Upper lobe of left lung (tissue), 4 donors: ENCODE measurements at regions not wholly inside any gene's neighbourhood (a gene's known extent, or its start where the extent isn't known, plus 50 kb on each side); places are given as distances from the start of the nearest gene placed in this dataset.

Experiments used
- CTCF ChIP-seq, 6 experiments: fragments of 450-650 bp in 4 of 6; fragments of 200-600 bp in 2 of 6; sonication (generic) in 2 of 6; IDR thresholded peaks; one replicate each; pipeline ENCODE4 v1.5.1; 2016 to 2019; ENCODE audit warnings: antibody characterized with exemption in 6 of 6
- EP300 ChIP-seq, 4 donors: sonication (generic); formaldehyde crosslinking; IDR thresholded peaks; one replicate each; pipeline ENCODE4 v1.5.1; 2017; ENCODE audit warnings: antibody characterized with exemption in 4 of 4, control low read depth in 2 of 4
- POLR2A ChIP-seq, 4 donors: fragments of 450-650 bp; IDR thresholded peaks; one replicate each; pipeline ENCODE4 v1.5.1; 2016 to 2017; ENCODE audit warnings: antibody characterized with exemption in 4 of 4, mild to moderate bottlenecking in 2 of 4
- POLR2AphosphoS5 ChIP-seq, 2 donors: sonication (generic); formaldehyde crosslinking; IDR thresholded peaks; one replicate each; pipeline ENCODE4 v1.5.1; 2017; ENCODE audit warnings: antibody characterized with exemption in 2 of 2

DNA sequence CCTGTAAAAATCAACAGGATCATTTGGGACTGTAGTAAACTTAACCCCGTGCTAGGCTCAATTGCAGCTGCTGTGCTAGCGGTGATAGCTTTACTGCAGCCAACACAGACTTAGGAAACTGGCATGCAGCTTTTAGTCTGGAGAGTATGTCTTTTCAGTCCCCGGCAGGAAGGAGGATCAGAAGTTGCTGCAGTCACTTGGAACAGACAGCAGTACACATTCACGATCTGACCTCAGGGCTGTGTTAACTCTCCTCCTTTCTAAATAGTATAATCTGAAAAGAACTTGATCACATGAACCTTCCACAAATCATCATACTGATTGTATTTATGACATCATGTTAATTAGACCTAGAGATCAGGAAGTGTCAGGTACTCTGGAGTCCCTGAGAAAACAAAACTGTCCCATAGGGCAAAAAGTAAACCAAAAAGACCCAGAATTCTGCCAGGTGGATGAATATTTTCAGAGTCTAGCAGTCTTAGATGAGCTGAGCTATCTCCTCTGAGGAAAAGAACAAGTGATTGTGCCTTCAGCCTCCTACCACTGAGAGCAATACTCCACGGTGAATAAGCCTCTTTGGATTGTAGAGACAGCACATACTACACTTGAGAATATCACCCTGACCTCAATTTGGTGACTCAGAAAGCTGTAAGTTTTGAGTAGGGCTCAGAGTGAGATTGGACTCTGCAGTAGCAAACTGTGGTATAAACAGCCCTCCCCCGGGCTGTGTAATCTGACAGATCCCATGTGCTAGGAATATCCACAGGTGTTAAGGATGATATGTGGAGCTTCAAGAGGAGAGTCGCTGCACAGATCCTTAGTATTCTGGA is 181.0 kb upstream of the GPR12 start:
- no peak for TF ChIP-seq POLR2AphosphoS5 (IDR thresholded peaks at IDR 0.05)
- TF ChIP-seq CTCF (IDR thresholded peaks at IDR 0.05), result no peak
- no peak for TF ChIP-seq POLR2A (IDR thresholded peaks at IDR 0.05)
- no peak for TF ChIP-seq EP300 (IDR thresholded peaks at IDR 0.05)
